CD4-positive, alpha-beta T cell treated with Interleukin-1 beta for 1 hour (primary cell): ENCODE measurements at regions not wholly inside any gene's neighbourhood (a gene's known extent, or its start where the extent isn't known, plus 50 kb on each side); places are given as distances from the start of the nearest gene placed in this dataset.
"Not testable (repeated sequence)": the region's sequence is repeated elsewhere in the genome, so short reads cannot be mapped to it uniquely, and the experiment has no call there.

Experiments used
- DNase-seq, 2 donors: peaks; one replicate each; pipeline ENCODE4 v3.0.0-alpha.2; 2020 to 2022

GRCh38 chr20:36082315-36082915, 72.1 kb upstream of the EPB41L1 start:
- no peak for DNase-seq

- not testable (repeated sequence) for DNase-seq
Observed at GRCh38 chr20:36083200-36083599, 71.3 kb upstream of the EPB41L1 start.

- no peak for DNase-seq
Observed at GRCh38 chr20:36084356-36084755, 70.2 kb upstream of the EPB41L1 start.

- DNase-seq = no peak
Observed at GRCh38 chr20:36084897-36085613, 69.5 kb upstream of the EPB41L1 start.

- DNase-seq = peak in 1 of 2 donors; percentile 6
Observed at GRCh38 chr20:36085686-36086267, 68.8 kb upstream of the EPB41L1 start.

GRCh38 chr20:36086767-36087166, 67.8 kb upstream of the EPB41L1 start:
- DNase-seq = no peak

GRCh38 chr20:36090223-36090622, 64.3 kb upstream of the EPB41L1 start:
- DNase-seq = no peak

- no peak for DNase-seq
Observed at GRCh38 chr20:36091561-36092397, 62.8 kb upstream of the EPB41L1 start.

- DNase-seq = peak in 1 of 2 donors; percentile 9
Observed at GRCh38 chr20:36092398-36093024, 62.0 kb upstream of the EPB41L1 start.

GRCh38 chr20:36093025-36093803, 61.3 kb upstream of the EPB41L1 start:
- DNase-seq = peak; percentile 27 to 46

- no peak for DNase-seq
Observed at GRCh38 chr20:36093804-36094145, 60.8 kb upstream of the EPB41L1 start.

GRCh38 chr20:36094497-36094896, 60.0 kb upstream of the EPB41L1 start:
- no peak for DNase-seq

GRCh38 chr20:36096435-36096834, 58.1 kb upstream of the EPB41L1 start:
- DNase-seq = no peak

GRCh38 chr20:36097337-36098151, 57.0 kb upstream of the EPB41L1 start:
- DNase-seq = no peak

GRCh38 chr20:36098364-36098763, 56.2 kb upstream of the EPB41L1 start:
- peak in 1 of 2 donors; percentile 37 for DNase-seq

GRCh38 chr20:36099106-36099505, 55.4 kb upstream of the EPB41L1 start:
- no peak for DNase-seq

- no peak for DNase-seq
Observed at GRCh38 chr20:36101192-36101591, 53.3 kb upstream of the EPB41L1 start.

GRCh38 chr20:36102306-36102705, 52.2 kb upstream of the EPB41L1 start:
- DNase-seq = no peak

- no peak for DNase-seq
Observed at GRCh38 chr20:36102809-36103596, 51.5 kb upstream of the EPB41L1 start.

GRCh38 chr20:36104244-36104643, 50.3 kb upstream of the EPB41L1 start:
- DNase-seq = no peak
